KOPT-K1 (cell line): ENCODE measurements at regions not wholly inside any gene's neighbourhood (a gene's known extent, or its start where the extent isn't known, plus 50 kb on each side); places are given as distances from the start of the nearest gene placed in this dataset.
A peak's percentile ranks its signal among the peaks of the same experiment; 100 is the strongest.

Experiments
- H3K27ac ChIP-seq: fragments of 200-600 bp; sonication (generic); 2 replicates; pipeline ENCODE4 v1.5.1; 2016; ENCODE audit warnings: antibody characterized with exemption, mild to moderate bottlenecking, low read depth, low read length; ENCODE audit not compliant: poor library complexity, severe bottlenecking
- H3K36me3 ChIP-seq: fragments of 200-600 bp; sonication (generic); 2 replicates; pipeline ENCODE4 v1.5.1; 2017; ENCODE audit warnings: antibody characterized with exemption, mild to moderate bottlenecking, low read length, moderate library complexity; ENCODE audit not compliant: insufficient read depth
- H3K9me3 ChIP-seq: fragments of 200-600 bp; sonication (generic); 2 replicates; pipeline ENCODE4 v1.5.1; 2017; ENCODE audit warnings: antibody characterized with exemption, low read length, mild to moderate bottlenecking; ENCODE audit not compliant: insufficient read depth, poor library complexity, severe bottlenecking

GRCh38 chr2:105580216-105580615, 164.5 kb upstream of the NCK2 start:
- H3K27ac ChIP-seq: no peak overlapping the region
- no peaks in the 10 kb centered on the region for H3K9me3 ChIP-seq
- no peaks in the 10 kb centered on the region for H3K36me3 ChIP-seq

- Histone ChIP-seq H3K27ac (no peak overlapping the region), H3K36me3 (no peaks in the 10 kb centered on the region), H3K9me3 (no peaks in the 10 kb centered on the region)
Observed at GRCh38 chr2:105578166-105578565, 166.5 kb upstream of the NCK2 start.

GRCh38 chr2:105577762-105578161, 166.9 kb upstream of the NCK2 start:
- H3K36me3 ChIP-seq: no peaks in the 10 kb centered on the region
- no peak overlapping the region for H3K27ac ChIP-seq
- H3K9me3 ChIP-seq: no peaks in the 10 kb centered on the region

DNA sequence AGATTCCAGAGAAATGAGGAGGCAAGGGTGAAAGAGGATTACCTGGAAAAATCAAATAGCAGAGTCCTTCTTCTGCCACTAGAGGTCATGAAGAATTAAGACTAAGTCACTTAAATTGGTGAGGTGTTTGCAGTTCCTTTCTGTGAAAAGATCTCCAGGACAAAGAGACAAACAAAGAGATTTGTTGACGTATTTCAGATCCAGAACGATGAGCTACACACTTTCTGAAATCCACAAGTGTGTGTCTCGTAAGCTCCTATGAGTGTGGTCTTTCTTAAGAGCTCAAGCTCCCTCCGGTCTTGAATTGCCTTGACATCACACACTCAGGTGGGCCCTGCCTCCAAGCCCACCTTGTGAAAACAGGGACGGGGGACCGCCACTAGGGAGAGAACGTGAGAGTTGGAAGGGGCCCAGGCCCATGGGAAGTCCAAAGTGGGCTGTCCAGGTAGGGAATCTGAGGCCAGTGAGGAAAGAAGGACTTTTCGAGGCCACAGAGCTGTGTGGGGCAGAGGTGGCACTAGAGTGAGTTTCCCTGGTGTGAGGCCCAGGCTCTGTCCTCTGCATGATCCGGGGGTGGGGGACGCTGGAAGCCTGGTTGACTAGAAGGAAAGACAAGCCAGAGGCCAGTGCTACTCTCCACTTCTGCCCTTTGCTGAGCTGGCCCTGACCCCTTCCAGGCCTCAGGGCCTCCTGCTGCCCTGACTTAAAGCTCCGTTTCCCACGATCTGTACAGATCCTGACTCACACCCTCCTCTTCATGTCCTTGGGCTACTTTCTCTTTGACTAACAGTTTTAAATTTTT, 168.1 kb upstream of the NCK2 start:
- no peaks in the 10 kb centered on the region for H3K36me3 ChIP-seq
- no peaks in the 10 kb centered on the region for H3K9me3 ChIP-seq
- peak overlapping the region; percentile 26 for H3K27ac ChIP-seq

DNA sequence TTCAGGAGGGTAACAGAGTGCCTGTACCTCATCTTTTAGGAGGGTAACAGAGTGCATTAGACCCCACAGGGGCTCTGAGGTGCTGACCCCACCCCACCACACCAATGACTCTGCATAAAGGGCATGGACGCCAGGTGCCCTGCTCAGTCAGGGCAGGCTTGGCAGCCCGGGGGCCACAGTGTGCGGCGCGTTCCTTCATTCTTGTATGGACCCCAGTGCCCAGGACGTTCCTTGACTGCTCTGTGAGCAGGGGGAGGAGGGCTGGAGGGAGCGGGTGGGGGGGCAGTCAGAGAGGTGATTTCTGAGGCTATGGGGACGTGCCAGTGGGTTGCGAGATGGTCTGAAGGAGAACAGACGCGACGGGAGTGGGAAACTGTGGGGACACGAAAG, 168.7 kb upstream of the NCK2 start:
- peak overlapping the region; percentile 26 for H3K27ac ChIP-seq
- H3K9me3 ChIP-seq: no peaks in the 10 kb centered on the region
- H3K36me3 ChIP-seq: no peaks in the 10 kb centered on the region

DNA sequence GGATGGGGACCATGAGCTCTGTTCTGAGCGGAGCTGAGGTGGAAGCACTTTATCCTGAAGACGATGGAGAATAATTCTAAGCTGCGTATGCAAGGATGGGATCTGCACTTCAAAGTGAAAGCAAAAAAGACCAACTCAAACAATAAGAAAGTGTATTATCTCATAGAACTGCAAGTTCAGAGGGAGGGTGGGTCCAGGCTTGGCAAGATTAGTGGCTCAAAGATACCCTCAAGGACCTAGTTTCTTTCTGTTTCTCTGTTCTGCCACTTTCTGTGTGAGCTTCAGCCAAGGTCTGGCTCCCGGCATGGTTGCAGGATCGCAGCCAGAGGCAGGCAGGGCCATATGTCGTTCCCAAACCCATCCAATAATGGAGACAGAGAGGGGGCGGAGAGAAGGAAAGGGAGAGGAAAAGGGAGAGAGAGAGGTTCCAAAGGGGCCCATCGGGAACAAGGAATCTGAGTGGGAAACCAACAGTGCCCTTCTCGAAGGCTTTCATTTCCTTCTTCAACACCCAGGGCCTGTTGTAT, 169.2 kb upstream of the NCK2 start:
- Histone ChIP-seq H3K36me3 (no peaks in the 10 kb centered on the region), H3K27ac (peak overlapping the region; percentile 11), H3K9me3 (no peaks in the 10 kb centered on the region)

- Histone ChIP-seq H3K36me3 (no peaks in the 10 kb centered on the region), H3K9me3 (no peaks in the 10 kb centered on the region), H3K27ac (peak overlapping the region; percentile 11)
Observed at GRCh38 chr2:105574796-105575344, 169.8 kb upstream of the NCK2 start.

DNA sequence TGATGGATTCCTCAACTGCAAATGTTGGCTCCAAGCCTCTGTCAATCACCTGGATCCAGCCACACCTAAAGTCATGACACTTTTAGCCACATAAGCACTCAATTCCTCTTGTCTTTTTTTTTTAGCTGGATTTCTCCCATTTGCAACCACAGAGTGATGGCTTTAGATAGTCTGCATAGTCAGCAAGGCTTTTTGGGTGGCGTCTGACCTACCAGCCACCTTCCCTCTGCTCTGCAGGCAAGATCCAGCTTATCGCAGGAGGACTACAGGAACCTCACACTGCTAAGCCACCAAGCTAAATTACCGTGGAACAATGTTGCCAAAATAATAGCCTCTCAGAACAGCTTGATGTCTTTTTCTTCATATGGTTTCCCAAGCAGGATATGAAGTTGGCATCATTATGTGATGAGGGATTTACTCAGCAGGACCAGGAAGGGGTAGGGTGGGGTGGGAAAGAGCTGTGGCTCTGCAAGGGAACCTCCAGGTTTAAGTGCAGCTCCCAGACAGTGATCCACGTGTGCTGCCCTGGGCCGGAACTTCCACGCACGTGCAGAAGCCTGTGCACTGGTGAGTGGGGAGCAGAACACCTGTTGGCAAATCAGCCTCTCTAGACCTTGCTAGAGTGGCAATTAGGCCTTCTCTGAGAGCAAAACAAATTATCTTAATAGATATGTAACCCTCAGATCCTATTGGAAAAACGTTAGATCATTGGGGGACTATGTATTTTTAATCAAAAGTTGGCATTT, 170.6 kb upstream of the NCK2 start:
- Histone ChIP-seq H3K36me3 (no peaks in the 10 kb centered on the region), H3K27ac (peak overlapping the region; percentile 66)

GRCh38 chr2:105573490-105573889, 171.2 kb upstream of the NCK2 start:
- peak overlapping the region; percentile 66 for H3K27ac ChIP-seq
- no peaks in the 10 kb centered on the region for H3K9me3 ChIP-seq
- no peaks in the 10 kb centered on the region for H3K36me3 ChIP-seq

More for the DNA sequence above, 170.6 kb upstream of the NCK2 start:
- H3K9me3 ChIP-seq: no peaks in the 10 kb centered on the region

DNA sequence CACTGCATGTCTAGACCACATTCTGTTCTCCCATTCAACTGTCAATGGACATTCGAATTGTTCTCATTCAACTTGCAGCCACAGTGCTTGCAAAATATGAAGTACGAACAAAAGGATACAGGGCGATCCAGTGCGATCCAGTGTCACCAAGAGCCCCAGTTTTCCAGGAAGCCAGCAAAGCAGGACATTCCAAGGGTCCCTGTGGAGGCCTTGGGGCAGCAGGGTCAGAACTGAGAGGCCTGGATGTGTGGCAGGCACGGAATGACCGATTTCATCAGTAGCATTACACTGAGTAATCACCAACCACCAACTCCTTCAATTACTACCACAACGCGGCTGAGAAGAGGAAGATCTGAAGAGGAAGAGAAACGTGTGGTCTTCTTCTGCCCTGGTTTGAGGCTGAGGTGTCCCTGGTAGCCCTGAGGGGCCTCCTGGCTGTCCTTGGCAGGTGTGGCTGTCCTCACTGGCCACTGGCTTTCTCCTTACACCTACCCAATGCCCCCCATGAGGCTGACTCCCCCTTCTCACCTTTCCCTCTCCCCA, 172.7 kb upstream of the FHL2 start:
- Histone ChIP-seq H3K9me3 (no peaks in the 10 kb centered on the region), H3K36me3 (no peaks in the 10 kb centered on the region), H3K27ac (no peak overlapping the region)

DNA sequence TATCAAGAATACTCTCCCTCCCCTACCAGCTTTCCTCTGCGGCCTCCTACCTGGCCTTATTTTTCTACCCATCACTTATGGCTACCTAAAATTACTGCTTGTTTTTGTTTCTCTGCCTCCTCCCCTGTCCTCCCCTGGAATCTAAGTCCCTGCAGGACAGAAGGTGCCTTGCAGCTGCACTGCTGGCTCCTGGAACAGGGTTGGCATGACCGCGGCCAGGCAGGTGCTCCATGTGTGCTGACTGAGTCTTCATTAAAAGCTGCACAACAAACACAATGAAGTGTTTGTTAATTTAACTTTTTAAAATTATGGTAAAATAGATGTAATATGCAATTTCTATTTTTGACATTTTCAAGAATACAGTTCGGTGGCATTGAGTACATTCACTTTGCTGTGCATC, 171.9 kb upstream of the FHL2 start:
- Histone ChIP-seq H3K36me3 (no peaks in the 10 kb centered on the region), H3K9me3 (no peaks in the 10 kb centered on the region), H3K27ac (no peak overlapping the region)

GRCh38 chr2:105570326-105570725, 171.5 kb upstream of the FHL2 start:
- Histone ChIP-seq H3K27ac (no peak overlapping the region), H3K9me3 (no peaks in the 10 kb centered on the region), H3K36me3 (no peaks in the 10 kb centered on the region)

GRCh38 chr2:105569606-105570005, 170.8 kb upstream of the FHL2 start:
- no peaks in the 10 kb centered on the region for H3K9me3 ChIP-seq
- no peaks in the 10 kb centered on the region for H3K36me3 ChIP-seq
- no peak overlapping the region for H3K27ac ChIP-seq

DNA sequence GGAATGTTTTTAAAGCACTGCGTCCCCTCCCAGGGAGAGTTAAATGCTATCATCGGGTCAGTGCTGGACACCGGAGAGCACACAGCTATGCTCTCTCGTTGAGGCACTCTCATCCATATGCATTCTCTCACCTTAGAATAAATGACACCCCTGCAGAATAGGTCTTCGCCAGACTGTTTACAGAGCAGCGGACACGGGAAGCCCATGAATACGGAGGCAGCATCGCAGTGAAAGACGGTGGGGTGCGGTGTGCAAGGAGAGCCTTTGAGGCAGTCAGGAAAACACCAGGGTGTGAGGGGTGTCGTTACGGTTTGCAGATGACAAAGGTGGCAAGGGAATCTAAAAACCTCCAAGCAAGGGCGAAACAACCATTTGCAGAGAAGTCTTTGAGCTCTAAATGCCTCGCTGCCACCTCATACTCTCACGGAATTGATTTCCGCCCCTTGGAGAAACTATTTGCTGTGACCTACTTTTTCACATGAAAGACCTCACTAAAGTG, 169.2 kb upstream of the FHL2 start:
- no peaks in the 10 kb centered on the region for H3K9me3 ChIP-seq
- H3K27ac ChIP-seq: no peak overlapping the region
- no peaks in the 10 kb centered on the region for H3K36me3 ChIP-seq
